Fibroblast of the aortic adventitia (primary cell): ENCODE measurements at regions not wholly inside any gene's neighbourhood (a gene's known extent, or its start where the extent isn't known, plus 50 kb on each side); places are given as distances from the start of the nearest gene placed in this dataset.

ENCODE experiments used
- DNase-seq: peaks from one replicate; pipeline ENCODE4 v3.0.0-alpha.2; 2010; ENCODE audit warnings: low read depth
- H3K4me3 ChIP-seq: 2 replicates; pipeline ENCODE4 v1.5.1; 2011; ENCODE audit warnings: low read depth, mild to moderate bottlenecking, control low read depth, low read length, moderate library complexity
- TF ChIP-seq, protein P1 (sequence below): IDR thresholded peaks from 2 replicates; pipeline ENCODE4 v1.5.1; 2011; ENCODE audit warnings: mild to moderate bottlenecking, low read length, control low read depth, inconsistent platforms; ENCODE audit not compliant: insufficient read depth

DNA sequence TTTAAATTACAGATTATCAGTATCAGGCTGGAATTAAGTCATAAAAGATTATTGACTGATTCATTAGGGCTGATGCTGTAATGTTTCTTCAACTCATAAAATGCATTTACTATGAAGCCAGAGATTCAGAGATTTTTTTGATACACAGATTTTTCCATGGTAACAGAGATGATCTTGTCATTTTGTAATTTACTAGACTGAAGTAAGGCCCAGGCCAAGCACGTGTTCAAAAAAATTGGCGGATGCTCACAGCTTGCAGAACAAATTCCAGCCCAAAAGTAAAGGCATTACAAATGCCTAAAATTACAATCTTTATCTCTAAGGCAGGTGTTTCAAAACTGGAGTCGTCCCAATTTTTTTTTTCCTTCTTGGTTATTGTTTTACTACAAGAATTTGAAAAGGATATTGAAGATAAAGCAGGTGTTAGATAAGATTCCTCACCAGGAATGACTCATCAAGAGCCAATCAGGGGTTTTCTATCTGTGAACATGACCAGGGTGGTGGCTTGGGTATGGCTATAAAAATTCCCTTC lies 78.4 kb upstream of the MEOX2 start:
- H3K4me3 ChIP-seq: no peak overlapping the region
- TF ChIP-seq, protein P1, sequence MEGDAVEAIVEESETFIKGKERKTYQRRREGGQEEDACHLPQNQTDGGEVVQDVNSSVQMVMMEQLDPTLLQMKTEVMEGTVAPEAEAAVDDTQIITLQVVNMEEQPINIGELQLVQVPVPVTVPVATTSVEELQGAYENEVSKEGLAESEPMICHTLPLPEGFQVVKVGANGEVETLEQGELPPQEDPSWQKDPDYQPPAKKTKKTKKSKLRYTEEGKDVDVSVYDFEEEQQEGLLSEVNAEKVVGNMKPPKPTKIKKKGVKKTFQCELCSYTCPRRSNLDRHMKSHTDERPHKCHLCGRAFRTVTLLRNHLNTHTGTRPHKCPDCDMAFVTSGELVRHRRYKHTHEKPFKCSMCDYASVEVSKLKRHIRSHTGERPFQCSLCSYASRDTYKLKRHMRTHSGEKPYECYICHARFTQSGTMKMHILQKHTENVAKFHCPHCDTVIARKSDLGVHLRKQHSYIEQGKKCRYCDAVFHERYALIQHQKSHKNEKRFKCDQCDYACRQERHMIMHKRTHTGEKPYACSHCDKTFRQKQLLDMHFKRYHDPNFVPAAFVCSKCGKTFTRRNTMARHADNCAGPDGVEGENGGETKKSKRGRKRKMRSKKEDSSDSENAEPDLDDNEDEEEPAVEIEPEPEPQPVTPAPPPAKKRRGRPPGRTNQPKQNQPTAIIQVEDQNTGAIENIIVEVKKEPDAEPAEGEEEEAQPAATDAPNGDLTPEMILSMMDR: no peak
- DNase-seq: peak; percentile 39

DNA sequence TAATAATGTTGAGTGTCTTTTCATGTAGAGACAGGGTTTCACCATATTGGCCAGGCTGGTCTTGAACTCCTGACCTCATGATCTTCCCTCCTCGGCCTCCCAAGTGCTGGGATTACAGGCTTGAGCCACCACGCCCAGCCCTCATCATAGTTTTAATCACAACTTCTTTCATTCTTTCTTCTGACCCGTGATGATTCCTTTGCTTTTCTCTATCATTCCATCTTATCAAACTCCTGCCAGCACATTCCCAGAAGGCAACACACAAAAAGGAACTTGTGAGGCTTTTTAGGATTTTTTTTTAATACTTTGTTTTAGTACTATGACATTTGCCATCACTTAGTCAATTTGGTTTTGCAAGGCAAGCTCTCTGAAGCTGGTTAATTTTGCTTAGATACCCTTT lies 77.5 kb upstream of the MEOX2 start:
- DNase-seq: no peak
- H3K4me3 ChIP-seq: no peak overlapping the region
- TF ChIP-seq, protein P1: no peak

DNA sequence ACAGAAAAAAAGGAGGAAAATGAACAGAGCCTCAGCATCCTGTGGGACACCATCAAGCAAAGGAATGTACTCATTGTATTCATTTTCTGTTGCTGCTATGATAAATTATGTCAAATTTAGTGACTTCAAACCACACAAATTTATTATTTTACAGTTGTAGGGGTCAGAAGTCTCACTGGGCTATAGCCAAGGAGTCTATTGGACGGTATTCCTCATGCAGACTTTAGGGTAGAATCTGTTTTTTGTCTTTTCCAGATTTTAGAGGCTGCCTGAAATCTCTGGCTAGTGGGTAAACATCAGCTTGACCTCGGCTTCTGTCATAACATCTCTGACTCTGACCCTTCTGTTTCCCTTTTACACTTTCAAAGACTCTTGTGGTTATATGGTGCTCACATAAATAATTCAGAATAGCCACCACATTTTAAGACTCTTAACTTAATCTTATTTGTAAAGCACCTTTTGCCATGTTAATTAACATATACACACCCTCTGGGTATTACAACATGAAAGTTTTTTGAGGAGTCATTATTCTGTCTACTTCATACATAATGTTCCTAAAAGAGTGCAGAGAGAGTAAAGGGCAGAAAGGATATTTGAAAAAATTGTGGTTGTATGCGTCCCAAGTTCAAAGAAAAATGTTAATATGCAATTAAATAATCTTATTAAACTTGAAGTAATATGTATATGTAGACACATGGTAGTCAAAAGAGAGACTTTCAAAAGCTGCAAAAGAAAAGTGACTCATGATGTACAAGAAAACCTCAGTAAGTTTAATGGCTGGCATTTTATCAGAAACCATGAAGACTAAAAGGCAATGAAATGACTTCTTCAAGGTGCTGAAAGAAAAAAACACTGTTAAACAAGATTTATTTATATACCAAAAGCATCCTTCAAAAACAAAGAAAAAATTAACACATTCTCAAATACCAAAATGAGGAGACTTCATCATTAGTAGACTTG lies 70.8 kb upstream of the MEOX2 start:
- DNase-seq: peak; percentile 57
- H3K4me3 ChIP-seq: no peak overlapping the region
- TF ChIP-seq, protein P1: no peak

DNA sequence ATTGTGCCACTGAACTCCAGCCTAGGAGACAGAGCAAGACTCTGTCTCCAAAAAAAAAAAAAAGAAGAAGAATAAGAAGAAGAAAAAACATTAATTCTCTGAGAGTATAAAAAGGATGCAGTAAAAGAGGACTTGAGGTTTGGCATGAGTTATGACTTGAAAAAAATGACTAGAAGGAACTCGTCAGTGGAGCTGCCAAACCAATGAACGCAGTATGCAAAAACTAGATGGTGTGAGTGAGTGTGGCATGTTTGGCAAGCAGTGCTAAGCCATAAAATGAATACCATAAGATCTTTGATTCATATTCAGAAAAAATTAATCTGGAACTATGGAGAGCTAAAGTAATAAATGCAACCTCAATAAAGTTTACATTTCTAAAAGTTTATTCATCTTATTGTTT lies 68.6 kb upstream of the MEOX2 start:
- peak; percentile 60 for DNase-seq
- TF ChIP-seq, protein P1: no peak
- H3K4me3 ChIP-seq: no peak overlapping the region

DNA sequence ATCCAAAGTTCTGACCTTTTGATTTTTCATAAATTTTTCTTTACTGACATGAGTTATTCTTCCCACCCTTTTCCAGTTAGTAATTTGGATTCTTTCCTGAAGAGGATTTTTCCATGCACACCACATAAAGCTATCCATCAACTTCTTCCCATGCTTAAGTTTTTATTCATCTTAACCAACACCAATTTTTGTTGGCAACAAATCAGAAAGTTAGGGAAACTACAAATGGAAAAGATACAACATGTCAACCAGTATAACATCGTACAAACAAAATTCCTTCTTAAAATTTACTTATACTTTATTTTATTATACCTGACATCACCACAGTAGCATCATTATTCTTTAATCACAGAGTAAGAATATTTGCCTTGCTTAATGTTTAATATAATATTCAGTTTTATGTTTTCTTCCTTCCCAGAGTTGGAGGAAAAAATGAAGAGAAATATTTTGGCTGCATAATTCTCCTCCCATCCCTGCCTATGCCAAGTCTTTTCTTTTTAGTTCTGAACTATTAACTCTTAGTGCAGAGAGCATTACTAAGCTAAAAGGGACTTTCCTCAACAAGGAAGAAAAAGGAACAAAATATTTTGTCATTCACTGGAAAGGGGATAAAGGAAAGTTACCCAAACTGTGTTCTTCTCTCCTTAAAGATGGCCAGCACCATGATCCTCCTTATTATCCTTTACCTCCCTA lies 67.5 kb upstream of the MEOX2 start:
- TF ChIP-seq, protein P1: no peak
- no peak overlapping the region for H3K4me3 ChIP-seq
- peak; percentile 64 for DNase-seq

DNA sequence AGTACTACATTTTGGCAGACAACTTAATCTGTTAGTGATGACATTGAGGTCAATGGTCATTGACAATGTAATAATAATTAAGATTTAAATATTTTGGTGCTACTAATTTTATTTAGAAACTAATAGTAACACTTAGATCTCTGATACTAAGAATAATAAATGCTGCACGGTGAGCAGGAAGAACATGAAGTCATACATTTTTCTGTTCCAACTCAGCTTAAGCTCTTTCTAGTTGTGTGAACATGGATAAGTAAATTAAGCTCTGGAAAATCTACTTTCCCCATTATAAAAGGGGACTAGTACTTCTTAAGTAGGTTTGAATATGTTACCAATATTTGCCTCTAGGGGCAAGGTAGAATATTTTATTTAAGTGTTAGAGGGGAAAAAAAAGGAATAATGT lies 65.9 kb upstream of the MEOX2 start:
- no peak overlapping the region for H3K4me3 ChIP-seq
- TF ChIP-seq, protein P1: no peak
- no peak for DNase-seq
